HG02885 (cell line): ENCODE measurements at regions not wholly inside any gene's neighbourhood (a gene's known extent, or its start where the extent isn't known, plus 50 kb on each side); places are given as distances from the start of the nearest gene placed in this dataset.
A peak's percentile ranks its signal among the peaks of the same experiment; 100 is the strongest.

Experiments
- ATAC-seq: cut with Tn5 transposase; IDR thresholded peaks from one replicate; pipeline ENCODE4 v1.9.1; 2021; ENCODE audit warnings: mild to moderate bottlenecking; ENCODE audit not compliant: unreplicated experiment, poor library complexity

GRCh38 chr5:74063346-74063745 lies 437.4 kb downstream of the ARHGEF28 start:
- ATAC-seq = no peak

GRCh38 chr5:74061292-74061691 lies 435.3 kb downstream of the ARHGEF28 start:
- ATAC-seq = no peak

- no peak for ATAC-seq
Measured at GRCh38 chr5:74059706-74060105, 433.7 kb downstream of the ARHGEF28 start.

- no peak for ATAC-seq
Measured at GRCh38 chr5:74056789-74057164, 430.8 kb downstream of the ARHGEF28 start.

GRCh38 chr5:74056107-74056788 lies 430.3 kb downstream of the ARHGEF28 start:
- no peak for ATAC-seq

GRCh38 chr5:74055486-74056106 lies 429.6 kb downstream of the ARHGEF28 start:
- ATAC-seq = no peak

GRCh38 chr5:74054641-74055421 lies 428.8 kb downstream of the ARHGEF28 start:
- no peak for ATAC-seq

GRCh38 chr5:74054139-74054538 lies 428.1 kb downstream of the ARHGEF28 start:
- no peak for ATAC-seq

- no peak for ATAC-seq
Measured at GRCh38 chr5:74052441-74053221, 426.6 kb downstream of the ARHGEF28 start.

- no peak for ATAC-seq
Measured at GRCh38 chr5:74051076-74051475, 425.1 kb downstream of the ARHGEF28 start.

- no peak for ATAC-seq
Measured at GRCh38 chr5:74044936-74045335, 418.9 kb downstream of the ARHGEF28 start.

- ATAC-seq = no peak
Measured at GRCh38 chr5:74042959-74043358, 417.0 kb downstream of the ARHGEF28 start.

GRCh38 chr5:74042559-74042958 lies 416.6 kb downstream of the ARHGEF28 start:
- ATAC-seq = no peak

GRCh38 chr5:74041913-74042312 lies 415.9 kb downstream of the ARHGEF28 start:
- no peak for ATAC-seq

GRCh38 chr5:74040811-74041491 lies 415.0 kb downstream of the ARHGEF28 start:
- ATAC-seq = no peak

GRCh38 chr5:74040065-74040551 lies 414.1 kb downstream of the ARHGEF28 start:
- no peak for ATAC-seq

- ATAC-seq = no peak
Measured at GRCh38 chr5:74037321-74037720, 411.3 kb downstream of the ARHGEF28 start.

GRCh38 chr5:74035521-74035937 lies 409.5 kb downstream of the ARHGEF28 start:
- peak; percentile 82 for ATAC-seq

GRCh38 chr5:74034733-74035132 lies 408.7 kb downstream of the ARHGEF28 start:
- no peak for ATAC-seq

GRCh38 chr5:74032617-74033016 lies 406.6 kb downstream of the ARHGEF28 start:
- ATAC-seq = no peak
